ENCODE measurements at regions not wholly inside any gene's neighbourhood (a gene's known extent, or its start where the extent isn't known, plus 50 kb on each side); places are given as distances from the start of the nearest gene placed in this dataset.
"Not testable (repeated sequence)": the region's sequence is repeated elsewhere in the genome, so short reads cannot be mapped to it uniquely, and the experiment has no call there.

- H3K27ac ChIP-seq (ENCODE audit: low read length): no peak overlapping the region
- H3K36me3 ChIP-seq (ENCODE audit: insufficient read depth, low read depth, low read length): no peaks in the 10 kb centered on the region
Observed at GRCh38 chrX:95903975-95904374, 780.7 kb upstream of the DIAPH2 start.

GRCh38 chrX:95907081-95907480 lies 777.6 kb upstream of the DIAPH2 start:
- Histone ChIP-seq H3K9me3 (ENCODE audit: insufficient read depth, low read depth, low read length) (no peaks in the 10 kb centered on the region), H3K27me3 (ENCODE audit: insufficient read depth, low read length) (no peaks in the 10 kb centered on the region), H3K27ac (ENCODE audit: low read length) (no peak overlapping the region), H3K9ac (ENCODE audit: low read depth, low read length) (no peak overlapping the region), H3K4me1 (ENCODE audit: insufficient read depth, low read length) (no peaks in the 10 kb centered on the region; the same call in 1 of the 2 replicates), H3K36me3 (ENCODE audit: insufficient read depth, low read depth, low read length) (no peaks in the 10 kb centered on the region), H3K4me3 (ENCODE audit: low read length) (no peak overlapping the region)

More at GRCh38 chrX:95903975-95904374, 780.7 kb upstream of the DIAPH2 start:
- no peak overlapping the region for H3K9ac ChIP-seq (ENCODE audit: low read depth, low read length)
- no peaks in the 10 kb centered on the region for H3K27me3 ChIP-seq (ENCODE audit: insufficient read depth, low read length)
- no peaks in the 10 kb centered on the region for H3K9me3 ChIP-seq (ENCODE audit: insufficient read depth, low read depth, low read length)
- H3K4me3 ChIP-seq (ENCODE audit: low read length): no peak overlapping the region
- H3K4me1 ChIP-seq (ENCODE audit: insufficient read depth, low read length): no peaks in the 10 kb centered on the region

GRCh38 chrX:95911062-95911461 lies 773.6 kb upstream of the DIAPH2 start:
- no peak overlapping the region for H3K9ac ChIP-seq (ENCODE audit: low read depth, low read length)
- no peaks in the 10 kb centered on the region for H3K27me3 ChIP-seq (ENCODE audit: insufficient read depth, low read length)
- no peaks in the 10 kb centered on the region; the same call in 1 of the 2 replicates for H3K4me1 ChIP-seq (ENCODE audit: insufficient read depth, low read length)
- H3K36me3 ChIP-seq (ENCODE audit: insufficient read depth, low read depth, low read length): no peaks in the 10 kb centered on the region
- H3K9me3 ChIP-seq (ENCODE audit: insufficient read depth, low read depth, low read length): no peaks in the 10 kb centered on the region; the same call in 1 of the 2 replicates
- no peak overlapping the region for H3K4me3 ChIP-seq (ENCODE audit: low read length)
- no peak overlapping the region for H3K27ac ChIP-seq (ENCODE audit: low read length)

- no peaks in the 10 kb centered on the region for H3K9me3 ChIP-seq (ENCODE audit: insufficient read depth, low read depth, low read length)
- H3K4me1 ChIP-seq (ENCODE audit: insufficient read depth, low read length): no peaks in the 10 kb centered on the region
- H3K9ac ChIP-seq (ENCODE audit: low read depth, low read length): no peak overlapping the region
- H3K4me3 ChIP-seq (ENCODE audit: low read length): no peak overlapping the region
- H3K27ac ChIP-seq (ENCODE audit: low read length): no peak overlapping the region
- no peaks in the 10 kb centered on the region for H3K27me3 ChIP-seq (ENCODE audit: insufficient read depth, low read length)
- no peaks in the 10 kb centered on the region for H3K36me3 ChIP-seq (ENCODE audit: insufficient read depth, low read depth, low read length)
Observed at GRCh38 chrX:95919605-95920004, 765.0 kb upstream of the DIAPH2 start.

- no peak overlapping the region for H3K27ac ChIP-seq (ENCODE audit: low read length)
- no peaks in the 10 kb centered on the region for H3K4me1 ChIP-seq (ENCODE audit: insufficient read depth, low read length)
- H3K27me3 ChIP-seq (ENCODE audit: insufficient read depth, low read length): no peaks in the 10 kb centered on the region
- H3K36me3 ChIP-seq (ENCODE audit: insufficient read depth, low read depth, low read length): no peaks in the 10 kb centered on the region
- H3K9ac ChIP-seq (ENCODE audit: low read depth, low read length): no peak overlapping the region
- H3K4me3 ChIP-seq (ENCODE audit: low read length): no peak overlapping the region
- no peaks in the 10 kb centered on the region for H3K9me3 ChIP-seq (ENCODE audit: insufficient read depth, low read depth, low read length)
Observed at GRCh38 chrX:95945528-95945927, 739.1 kb upstream of the DIAPH2 start.

GRCh38 chrX:95949588-95949987 lies 735.1 kb upstream of the DIAPH2 start:
- H3K36me3 ChIP-seq (ENCODE audit: insufficient read depth, low read depth, low read length): no peaks in the 10 kb centered on the region
- H3K27me3 ChIP-seq (ENCODE audit: insufficient read depth, low read length): no peaks in the 10 kb centered on the region
- H3K4me1 ChIP-seq (ENCODE audit: insufficient read depth, low read length): no peaks in the 10 kb centered on the region
- H3K27ac ChIP-seq (ENCODE audit: low read length): no peak overlapping the region
- H3K4me3 ChIP-seq (ENCODE audit: low read length): no peak overlapping the region
- no peak overlapping the region for H3K9ac ChIP-seq (ENCODE audit: low read depth, low read length)
- H3K9me3 ChIP-seq (ENCODE audit: insufficient read depth, low read depth, low read length): no peaks in the 10 kb centered on the region

- no peaks in the 10 kb centered on the region for H3K27me3 ChIP-seq (ENCODE audit: insufficient read depth, low read length)
- H3K9me3 ChIP-seq (ENCODE audit: insufficient read depth, low read depth, low read length): no peaks in the 10 kb centered on the region
- H3K36me3 ChIP-seq (ENCODE audit: insufficient read depth, low read depth, low read length): no peaks in the 10 kb centered on the region
- H3K4me1 ChIP-seq (ENCODE audit: insufficient read depth, low read length): no peaks in the 10 kb centered on the region
- no peak overlapping the region for H3K27ac ChIP-seq (ENCODE audit: low read length)
- H3K9ac ChIP-seq (ENCODE audit: low read depth, low read length): no peak overlapping the region
- H3K4me3 ChIP-seq (ENCODE audit: low read length): no peak overlapping the region
Observed at GRCh38 chrX:95950679-95951078, 734.0 kb upstream of the DIAPH2 start.

GRCh38 chrX:95953564-95953963 lies 731.1 kb upstream of the DIAPH2 start:
- H3K9ac ChIP-seq (ENCODE audit: low read depth, low read length): no peak overlapping the region
- H3K9me3 ChIP-seq (ENCODE audit: insufficient read depth, low read depth, low read length): peaks cover 17% of the 10 kb centered on the region
- no peak overlapping the region for H3K4me3 ChIP-seq (ENCODE audit: low read length)
- no peak overlapping the region for H3K27ac ChIP-seq (ENCODE audit: low read length)
- H3K36me3 ChIP-seq (ENCODE audit: insufficient read depth, low read depth, low read length): no peaks in the 10 kb centered on the region
- H3K4me1 ChIP-seq (ENCODE audit: insufficient read depth, low read length): no peaks in the 10 kb centered on the region
- H3K27me3 ChIP-seq (ENCODE audit: insufficient read depth, low read length): no peaks in the 10 kb centered on the region

- Histone ChIP-seq H3K27ac (ENCODE audit: low read length) (no peak overlapping the region), H3K9me3 (ENCODE audit: insufficient read depth, low read depth, low read length) (peaks cover 17% of the 10 kb centered on the region), H3K36me3 (ENCODE audit: insufficient read depth, low read depth, low read length) (no peaks in the 10 kb centered on the region), H3K27me3 (ENCODE audit: insufficient read depth, low read length) (no peaks in the 10 kb centered on the region), H3K9ac (ENCODE audit: low read depth, low read length) (no peak overlapping the region), H3K4me3 (ENCODE audit: low read length) (no peak overlapping the region), H3K4me1 (ENCODE audit: insufficient read depth, low read length) (no peaks in the 10 kb centered on the region)
Observed at GRCh38 chrX:95956745-95957144, 727.9 kb upstream of the DIAPH2 start.

- not testable (repeated sequence) for H3K4me3 ChIP-seq (ENCODE audit: low read length); H3K27me3 ChIP-seq (ENCODE audit: insufficient read depth, low read length); H3K27ac ChIP-seq (ENCODE audit: low read length); H3K9ac ChIP-seq (ENCODE audit: low read depth, low read length); H3K4me1 ChIP-seq (ENCODE audit: insufficient read depth, low read length); H3K9me3 ChIP-seq (ENCODE audit: insufficient read depth, low read depth, low read length); H3K36me3 ChIP-seq (ENCODE audit: insufficient read depth, low read depth, low read length)
Observed at GRCh38 chrX:95973456-95974095, 711.1 kb upstream of the DIAPH2 start.

GRCh38 chrX:95974096-95974470 lies 710.6 kb upstream of the DIAPH2 start:
- no peaks in the 10 kb centered on the region for H3K36me3 ChIP-seq (ENCODE audit: insufficient read depth, low read depth, low read length)
- no peak overlapping the region for H3K9ac ChIP-seq (ENCODE audit: low read depth, low read length)
- no peak overlapping the region for H3K4me3 ChIP-seq (ENCODE audit: low read length)
- no peaks in the 10 kb centered on the region for H3K9me3 ChIP-seq (ENCODE audit: insufficient read depth, low read depth, low read length)
- no peaks in the 10 kb centered on the region for H3K4me1 ChIP-seq (ENCODE audit: insufficient read depth, low read length)
- H3K27me3 ChIP-seq (ENCODE audit: insufficient read depth, low read length): no peaks in the 10 kb centered on the region
- no peak overlapping the region for H3K27ac ChIP-seq (ENCODE audit: low read length)

- Histone ChIP-seq H3K9me3 (ENCODE audit: insufficient read depth, low read depth, low read length) (no peaks in the 10 kb centered on the region), H3K27me3 (ENCODE audit: insufficient read depth, low read length) (no peaks in the 10 kb centered on the region), H3K4me3 (ENCODE audit: low read length) (no peak overlapping the region), H3K4me1 (ENCODE audit: insufficient read depth, low read length) (no peaks in the 10 kb centered on the region), H3K36me3 (ENCODE audit: insufficient read depth, low read depth, low read length) (no peaks in the 10 kb centered on the region), H3K9ac (ENCODE audit: low read depth, low read length) (no peak overlapping the region), H3K27ac (ENCODE audit: low read length) (no peak overlapping the region)
Observed at GRCh38 chrX:95974890-95975289, 709.8 kb upstream of the DIAPH2 start.
